Rectal smooth muscle tissue (tissue), 1 donor: ENCODE measurements at regions not wholly inside any gene's neighbourhood (a gene's known extent, or its start where the extent isn't known, plus 50 kb on each side); places are given as distances from the start of the nearest gene placed in this dataset.

Experiments used
- H3K27ac ChIP-seq: one replicate; pipeline ENCODE4 v1.7.0; 2013; ENCODE audit warnings: low read depth, low read length, inconsistent platforms
- H3K27me3 ChIP-seq: one replicate; pipeline ENCODE4 v1.7.0; 2013; ENCODE audit warnings: low read length; ENCODE audit not compliant: control insufficient read depth, insufficient read depth
- H3K36me3 ChIP-seq: one replicate; pipeline ENCODE4 v1.7.0; 2013; ENCODE audit warnings: low read length; ENCODE audit not compliant: control insufficient read depth, insufficient read depth
- H3K4me1 ChIP-seq: one replicate; pipeline ENCODE4 v1.7.0; 2013; ENCODE audit warnings: low read length; ENCODE audit not compliant: control insufficient read depth, insufficient read depth
- H3K4me3 ChIP-seq: one replicate; pipeline ENCODE4 v1.7.0; 2013; ENCODE audit warnings: low read length
- H3K9ac ChIP-seq: one replicate; pipeline ENCODE4 v1.7.0; 2013; ENCODE audit warnings: low read length

DNA sequence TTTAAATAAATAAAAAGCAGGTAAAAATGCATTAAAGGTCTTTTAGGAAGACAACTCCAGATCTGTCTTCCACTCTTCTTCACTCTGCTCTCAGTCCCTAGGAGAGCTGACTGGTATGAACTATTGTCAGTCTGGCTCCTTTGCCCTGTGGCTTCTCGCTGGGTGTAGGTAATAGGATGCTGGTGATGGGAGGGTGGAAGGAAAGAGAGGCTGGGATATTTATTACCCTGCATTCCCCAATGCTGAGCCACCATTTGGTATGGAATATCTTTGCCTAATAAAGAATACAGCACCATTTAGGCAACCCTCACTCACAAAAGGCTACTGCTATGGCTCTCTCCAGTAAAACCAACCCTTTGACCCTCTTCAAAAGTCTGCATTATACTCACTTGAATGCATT, 326.9 kb downstream of the CNTN3 start:
- Histone ChIP-seq H3K4me1 (no peaks in the 10 kb centered on the region), H3K4me3 (no peak overlapping the region), H3K36me3 (no peaks in the 10 kb centered on the region), H3K27ac (no peak overlapping the region), H3K9ac (no peak overlapping the region), H3K27me3 (no peaks in the 10 kb centered on the region)

DNA sequence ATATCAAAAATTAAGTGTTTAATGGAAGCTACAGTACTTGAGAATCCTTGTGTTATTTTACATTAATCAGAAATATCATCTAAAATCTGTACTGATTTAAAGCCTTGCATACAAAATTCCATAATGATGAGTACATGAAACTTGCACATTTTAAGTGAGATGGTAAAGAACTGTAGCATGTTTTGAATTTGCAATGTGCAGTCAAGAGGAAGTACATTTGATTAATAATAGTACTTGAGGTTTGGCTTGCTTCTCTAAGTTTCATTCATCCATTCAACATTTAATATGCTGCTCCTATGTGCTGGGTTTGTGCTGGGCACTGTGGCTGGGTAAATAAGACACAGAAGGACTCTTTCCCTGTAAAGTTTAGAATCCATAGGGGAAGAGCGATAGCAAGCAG, 332.3 kb downstream of the CNTN3 start:
- Histone ChIP-seq H3K4me3 (no peak overlapping the region), H3K9ac (no peak overlapping the region), H3K36me3 (no peaks in the 10 kb centered on the region), H3K27ac (no peak overlapping the region), H3K4me1 (no peaks in the 10 kb centered on the region), H3K27me3 (no peaks in the 10 kb centered on the region)

DNA sequence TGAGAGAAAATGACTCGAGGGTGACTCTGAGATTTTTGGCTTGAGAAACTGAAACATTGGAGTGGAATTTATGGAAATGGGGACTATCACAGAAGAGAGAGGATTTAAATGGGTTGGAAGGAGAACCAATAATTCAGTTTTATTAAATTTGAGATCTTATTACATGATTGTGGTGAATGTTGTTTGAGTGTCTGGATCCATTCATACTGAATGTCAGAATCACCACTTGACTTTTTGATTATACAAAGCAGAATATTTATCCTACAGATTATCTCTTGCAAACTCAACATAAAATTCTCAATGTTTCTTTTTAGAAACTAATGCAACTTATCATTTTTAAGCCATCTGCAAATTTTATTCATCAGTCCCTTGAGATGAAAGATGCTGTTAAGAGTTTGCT, 332.8 kb downstream of the CNTN3 start:
- H3K27me3 ChIP-seq = no peaks in the 10 kb centered on the region
- H3K4me3 ChIP-seq = no peak overlapping the region
- no peak overlapping the region for H3K9ac ChIP-seq
- no peak overlapping the region for H3K27ac ChIP-seq
- no peaks in the 10 kb centered on the region for H3K36me3 ChIP-seq
- no peaks in the 10 kb centered on the region for H3K4me1 ChIP-seq

DNA sequence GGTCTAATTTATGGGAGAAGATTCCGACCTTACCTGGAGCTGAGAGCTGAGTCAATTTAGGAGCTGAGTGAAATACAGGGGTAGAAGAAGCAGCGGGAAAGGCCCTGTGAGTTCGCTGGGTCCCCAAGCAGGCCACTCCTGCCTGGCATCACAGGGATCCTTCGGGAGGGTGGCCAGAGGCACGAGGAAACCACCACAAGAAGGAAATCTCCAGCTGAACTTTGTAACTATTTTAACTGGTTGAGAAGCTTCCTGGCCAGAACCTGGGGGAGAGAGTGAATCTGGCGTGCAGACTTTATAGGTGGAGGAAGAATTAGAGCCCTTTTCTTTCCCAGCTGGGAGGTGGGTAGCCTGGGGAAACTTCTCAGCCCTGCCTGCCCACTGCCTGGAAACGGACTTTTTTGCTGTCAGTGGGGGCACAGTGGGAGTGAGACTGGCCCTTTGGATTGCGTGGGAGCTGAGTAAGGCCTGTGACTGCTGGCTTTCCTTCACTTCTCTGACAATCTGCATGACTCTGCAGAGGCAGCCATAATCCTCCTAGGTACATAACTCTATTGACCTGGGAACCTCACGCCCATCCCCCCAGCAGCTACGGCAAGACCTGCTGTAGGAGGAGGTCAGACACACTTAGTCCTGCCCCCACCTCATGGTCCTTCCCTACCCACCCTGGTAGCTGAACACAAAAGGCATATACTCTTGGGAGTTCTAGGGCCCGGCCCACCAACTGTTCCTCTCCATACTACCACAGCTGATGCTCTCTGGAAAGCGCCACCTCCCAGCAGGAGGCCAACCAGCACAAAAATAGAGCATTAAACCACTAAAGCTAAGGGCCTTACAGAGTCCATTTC, 340.7 kb downstream of the CNTN3 start:
- Histone ChIP-seq H3K4me3 (no peak overlapping the region), H3K9ac (no peak overlapping the region), H3K4me1 (no peaks in the 10 kb centered on the region), H3K27ac (no peak overlapping the region), H3K27me3 (no peaks in the 10 kb centered on the region), H3K36me3 (no peaks in the 10 kb centered on the region)

DNA sequence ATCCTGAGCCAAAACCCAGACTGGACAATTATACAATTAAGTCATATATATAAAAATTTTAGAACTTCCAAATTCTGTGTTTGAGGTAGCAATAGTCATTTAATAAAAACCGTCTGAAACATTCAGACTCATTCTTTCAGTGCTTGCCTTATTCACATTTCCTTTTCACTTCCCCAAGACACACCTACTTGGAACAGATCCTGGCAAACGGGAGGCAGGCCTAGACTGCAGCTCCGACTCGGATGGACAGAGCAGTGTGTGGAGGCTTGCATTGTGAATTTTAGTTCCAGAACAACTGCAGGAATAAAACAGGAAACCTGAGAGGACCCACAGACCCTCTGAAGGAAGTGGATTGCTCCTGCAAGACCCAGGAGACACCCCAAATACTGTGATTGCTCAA, 341.4 kb downstream of the CNTN3 start:
- Histone ChIP-seq H3K27me3 (no peaks in the 10 kb centered on the region), H3K9ac (no peak overlapping the region), H3K27ac (no peak overlapping the region), H3K4me1 (no peaks in the 10 kb centered on the region), H3K36me3 (no peaks in the 10 kb centered on the region), H3K4me3 (no peak overlapping the region)

DNA sequence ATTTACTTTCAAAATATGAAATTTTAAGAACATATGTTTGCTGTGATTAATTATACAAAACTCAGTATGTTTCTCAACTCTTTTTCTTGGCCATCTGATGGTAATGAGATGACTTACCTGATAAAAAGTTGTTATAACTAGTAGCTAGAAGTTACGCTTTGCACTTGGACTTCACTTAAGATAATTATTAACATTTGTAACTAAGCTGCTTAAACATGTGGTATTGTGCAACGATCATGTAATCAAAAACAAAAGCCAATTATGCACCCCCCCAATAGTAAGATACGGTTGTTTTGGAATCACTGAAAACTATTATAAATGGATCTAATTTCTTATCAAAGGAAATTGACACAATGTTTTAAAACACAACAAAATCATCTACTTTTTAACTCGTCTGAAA, 342.9 kb downstream of the CNTN3 start:
- Histone ChIP-seq H3K36me3 (no peaks in the 10 kb centered on the region), H3K27me3 (no peaks in the 10 kb centered on the region), H3K9ac (no peak overlapping the region), H3K4me3 (no peak overlapping the region), H3K27ac (no peak overlapping the region), H3K4me1 (no peaks in the 10 kb centered on the region)

DNA sequence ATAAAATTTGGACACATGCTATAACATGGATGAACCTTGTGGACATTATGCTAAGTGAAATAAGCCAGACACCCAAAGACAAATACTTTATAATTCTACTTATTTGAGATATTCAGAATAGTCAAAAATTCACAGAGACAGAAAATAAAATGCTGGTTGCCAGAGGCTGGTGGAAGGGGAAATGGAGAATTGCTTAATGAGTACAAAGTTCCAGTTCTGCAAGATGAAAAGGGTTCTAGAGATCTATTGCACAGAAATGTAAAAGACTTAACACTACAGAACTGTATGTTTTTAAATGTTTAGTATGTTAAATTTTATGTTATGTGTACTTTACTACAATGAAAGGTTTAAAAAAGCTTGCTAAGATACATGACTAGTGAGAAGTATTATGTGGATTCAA, 344.8 kb downstream of the CNTN3 start:
- Histone ChIP-seq H3K4me3 (no peak overlapping the region), H3K36me3 (no peaks in the 10 kb centered on the region), H3K27me3 (no peaks in the 10 kb centered on the region), H3K9ac (no peak overlapping the region), H3K4me1 (no peaks in the 10 kb centered on the region), H3K27ac (no peak overlapping the region)

DNA sequence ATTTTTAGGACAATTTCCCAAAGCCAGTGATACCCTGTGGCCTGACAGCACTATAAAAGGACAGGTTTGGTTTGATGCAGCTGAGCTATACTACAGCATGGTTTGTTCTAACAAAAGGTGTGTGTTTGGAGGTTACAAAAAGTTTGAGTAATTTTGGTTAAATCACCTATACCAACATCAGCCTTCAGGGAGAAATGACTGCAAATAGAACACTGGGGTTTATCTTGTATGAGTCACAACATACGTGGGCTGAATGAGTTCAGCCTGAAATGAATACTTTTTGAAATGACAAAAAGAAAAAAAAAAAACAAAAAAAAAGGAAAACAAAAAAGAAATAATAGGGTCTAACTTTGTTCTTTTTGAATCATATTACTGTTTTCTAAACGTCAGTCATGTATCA, 345.7 kb downstream of the CNTN3 start:
- H3K27ac ChIP-seq = no peak overlapping the region
- H3K9ac ChIP-seq = no peak overlapping the region
- H3K4me3 ChIP-seq = no peak overlapping the region
- no peaks in the 10 kb centered on the region for H3K4me1 ChIP-seq
- H3K36me3 ChIP-seq = no peaks in the 10 kb centered on the region
- H3K27me3 ChIP-seq = no peaks in the 10 kb centered on the region

DNA sequence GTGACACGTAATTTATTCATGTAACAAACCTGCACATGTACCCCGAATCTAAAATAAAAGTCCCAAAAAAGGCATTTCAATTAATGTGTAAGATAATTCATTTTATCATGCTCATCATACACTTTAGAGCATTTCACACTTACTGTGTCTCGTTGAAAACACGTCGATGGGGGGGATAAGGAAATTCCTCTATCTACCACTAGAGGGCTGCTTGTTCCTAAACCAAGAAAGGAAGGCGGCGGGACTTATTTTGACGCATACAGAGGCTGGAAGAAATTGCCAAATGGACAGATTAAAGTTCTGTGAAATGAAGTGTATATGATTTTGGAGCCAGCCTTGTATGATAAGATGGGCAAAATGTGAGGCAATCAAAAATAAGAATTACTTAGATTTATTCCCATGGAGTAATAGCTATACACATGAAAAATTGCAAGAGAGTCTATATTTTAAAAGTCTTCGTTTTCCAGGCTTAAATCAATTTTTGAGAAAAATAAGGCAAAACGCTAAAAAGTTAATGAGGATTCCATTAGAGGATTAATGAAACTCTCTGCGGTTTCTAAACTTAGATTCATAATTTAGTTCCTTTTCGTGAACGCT, 346.8 kb downstream of the CNTN3 start:
- H3K9ac ChIP-seq = no peak overlapping the region
- no peak overlapping the region for H3K27ac ChIP-seq
- H3K4me1 ChIP-seq = no peaks in the 10 kb centered on the region
- no peaks in the 10 kb centered on the region for H3K36me3 ChIP-seq
- no peak overlapping the region for H3K4me3 ChIP-seq
- H3K27me3 ChIP-seq = no peaks in the 10 kb centered on the region

DNA sequence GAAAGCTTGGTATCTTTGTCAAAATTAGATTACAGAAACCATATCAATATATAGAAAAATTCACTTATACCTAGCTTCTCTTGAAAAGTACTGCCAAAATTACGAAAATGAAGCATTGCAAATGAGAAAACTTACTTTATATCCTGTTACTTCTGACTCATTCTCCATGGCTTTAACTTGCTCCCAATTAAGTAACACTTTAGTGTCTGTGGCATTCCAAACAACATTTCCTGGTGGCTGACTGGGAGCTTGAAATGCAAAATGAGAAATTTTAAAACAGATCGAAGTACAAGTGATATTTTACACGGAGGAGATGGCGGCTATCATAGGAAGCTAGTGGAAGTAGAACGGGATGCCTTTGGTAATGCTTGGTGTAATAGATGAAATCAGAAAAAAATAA, 347.3 kb downstream of the CNTN3 start:
- no peak overlapping the region for H3K9ac ChIP-seq
- no peaks in the 10 kb centered on the region for H3K4me1 ChIP-seq
- H3K27ac ChIP-seq = no peak overlapping the region
- H3K36me3 ChIP-seq = no peaks in the 10 kb centered on the region
- H3K27me3 ChIP-seq = no peaks in the 10 kb centered on the region
- no peak overlapping the region for H3K4me3 ChIP-seq

DNA sequence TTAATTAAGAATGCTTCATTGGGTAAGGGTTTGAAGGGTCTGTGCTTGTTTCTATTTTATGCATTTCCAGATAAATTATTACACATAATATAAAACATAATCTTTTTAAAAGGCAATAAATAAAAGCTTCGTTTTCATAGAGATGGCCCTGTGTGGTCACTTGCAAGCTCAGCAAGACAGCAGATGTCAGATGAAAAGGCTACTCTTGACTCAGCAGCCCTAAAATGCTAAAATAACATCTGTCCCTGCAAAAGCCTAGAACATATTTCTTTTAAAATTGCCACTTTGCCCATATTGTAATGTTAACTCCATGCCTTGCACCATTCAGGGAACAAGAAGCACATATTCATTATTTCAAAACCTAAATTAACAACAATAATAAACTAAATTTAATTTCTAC, 349.4 kb downstream of the CNTN3 start:
- H3K27me3 ChIP-seq = no peaks in the 10 kb centered on the region
- no peaks in the 10 kb centered on the region for H3K4me1 ChIP-seq
- no peak overlapping the region for H3K9ac ChIP-seq
- no peak overlapping the region for H3K27ac ChIP-seq
- no peak overlapping the region for H3K4me3 ChIP-seq
- H3K36me3 ChIP-seq = no peaks in the 10 kb centered on the region

DNA sequence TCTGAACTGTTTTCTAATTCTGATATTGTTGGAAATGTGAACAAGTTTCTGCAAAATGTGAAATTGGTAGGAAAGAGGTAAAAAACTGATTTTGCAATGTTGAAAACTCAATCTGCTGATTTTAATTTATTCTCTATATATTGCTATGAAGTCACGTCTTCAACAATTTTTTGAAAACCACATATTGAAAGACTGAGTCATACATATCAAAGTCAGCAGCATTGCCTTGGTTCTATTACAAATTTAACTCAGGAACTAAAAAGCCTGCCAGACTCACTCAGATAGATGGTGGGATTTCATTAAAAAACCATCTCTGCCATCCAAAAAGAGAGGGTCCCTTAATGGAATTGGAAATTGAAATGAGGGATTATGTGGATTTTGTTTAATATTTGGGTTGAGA, 351.4 kb downstream of the CNTN3 start:
- Histone ChIP-seq H3K27ac (no peak overlapping the region), H3K4me3 (no peak overlapping the region), H3K36me3 (no peaks in the 10 kb centered on the region), H3K9ac (no peak overlapping the region), H3K4me1 (no peaks in the 10 kb centered on the region), H3K27me3 (no peaks in the 10 kb centered on the region)

DNA sequence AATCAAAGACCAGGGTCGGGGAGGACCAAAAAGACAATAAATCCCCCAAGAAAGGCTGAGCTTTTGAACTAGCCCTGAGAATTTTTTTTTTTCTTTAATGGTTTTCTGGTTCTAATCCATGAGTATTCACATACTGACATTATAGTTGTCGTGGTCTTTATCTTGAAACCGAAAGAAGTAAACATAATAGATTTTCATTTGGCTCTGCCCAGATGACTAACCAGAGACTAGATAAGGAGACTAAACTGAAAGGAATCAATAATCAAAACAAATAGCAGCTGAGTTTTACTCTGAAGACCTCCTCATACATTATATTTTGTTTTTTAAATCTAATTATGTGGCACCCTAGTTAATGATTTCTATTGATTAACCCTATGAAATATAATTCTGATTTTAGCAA, 381.4 kb downstream of the CNTN3 start:
- no peak overlapping the region for H3K9ac ChIP-seq
- H3K4me3 ChIP-seq = no peak overlapping the region
- no peaks in the 10 kb centered on the region for H3K4me1 ChIP-seq
- no peaks in the 10 kb centered on the region for H3K36me3 ChIP-seq
- no peak overlapping the region for H3K27ac ChIP-seq
- H3K27me3 ChIP-seq = no peaks in the 10 kb centered on the region
